GM23338 (cell line): ENCODE measurements at regions not wholly inside any gene's neighbourhood (a gene's known extent, or its start where the extent isn't known, plus 50 kb on each side); places are given as distances from the start of the nearest gene placed in this dataset.

Experiments
- ATAC-seq: fragments of 200-7000 bp; cut with Tn5 transposase; 3 replicates; pipeline ENCODE4 v1.9.1; 2020
- DNase-seq: peaks from one replicate; pipeline ENCODE4 v3.0.0-alpha.2; 2015; ENCODE audit warnings: low spot score
- H2AFZ ChIP-seq: fragments of 200-600 bp; sonication (generic); 2 replicates; pipeline ENCODE4 v1.8.0; 2016; ENCODE audit warnings: antibody characterized with exemption, mild to moderate bottlenecking, moderate library complexity
- H3F3A ChIP-seq: fragments of 200-600 bp; sonication (generic); replicated peaks from 2 replicates; pipeline ENCODE4 v1.8.0; 2017; ENCODE audit warnings: antibody characterized with exemption, mixed run types, low read depth
- H3K27ac ChIP-seq: fragments of 200-600 bp; sonication (generic); 2 replicates; pipeline ENCODE4 v1.6.1; 2016; ENCODE audit warnings: low read depth
- H3K27me3 ChIP-seq: fragments of 200-600 bp; sonication (generic); 2 replicates; pipeline ENCODE4 v1.8.0; 2016; ENCODE audit warnings: mild to moderate bottlenecking, mixed run types, moderate library complexity; ENCODE audit not compliant: insufficient read depth
- H3K36me3 ChIP-seq: fragments of 200-600 bp; sonication (generic); 2 replicates; pipeline ENCODE4 v1.8.0; 2016; ENCODE audit warnings: mild to moderate bottlenecking; ENCODE audit not compliant: insufficient read depth
- H3K4me1 ChIP-seq: fragments of 200-600 bp; sonication (generic); 2 replicates; pipeline ENCODE4 v1.8.0; 2016; ENCODE audit warnings: mild to moderate bottlenecking, moderate library complexity; ENCODE audit not compliant: insufficient read depth
- H3K4me2 ChIP-seq: fragments of 200-600 bp; sonication (generic); 2 replicates; pipeline ENCODE4 v1.7.1; 2017; ENCODE audit warnings: mixed run types
- H3K4me3 ChIP-seq: fragments of 200-600 bp; sonication (generic); 2 replicates; pipeline ENCODE4 v1.6.1; 2016; ENCODE audit warnings: mixed run types
- H3K79me2 ChIP-seq: fragments of 200-600 bp; sonication (generic); replicated peaks from 2 replicates; pipeline ENCODE4 v1.8.0; 2017; ENCODE audit warnings: mild to moderate bottlenecking; ENCODE audit not compliant: insufficient read depth
- H3K9me2 ChIP-seq: fragments of 200-600 bp; sonication (generic); 2 replicates; pipeline ENCODE4 v1.8.0; 2017; ENCODE audit not compliant: insufficient read depth
- H4K20me1 ChIP-seq: fragments of 200-600 bp; sonication (generic); replicated peaks from 2 replicates; pipeline ENCODE4 v1.8.0; 2017; ENCODE audit warnings: mild to moderate bottlenecking; ENCODE audit not compliant: insufficient read depth
- H3K27ac Mint-ChIP-seq: 2 replicates; pipeline ENCODE4 v1.8.0; 2020; ENCODE audit warnings: inconsistent platforms, mild to moderate bottlenecking, moderate library complexity, mixed read lengths
- H3K27me3 Mint-ChIP-seq: 3 replicates; pipeline ENCODE4 v1.8.0; 2022; ENCODE audit warnings: low read depth, mild to moderate bottlenecking, moderate library complexity, mixed read lengths, inconsistent platforms; ENCODE audit not compliant: insufficient read depth, poor library complexity
- H3K36me3 Mint-ChIP-seq: 3 replicates; pipeline ENCODE4 v1.8.0; 2021; ENCODE audit warnings: low read depth, mild to moderate bottlenecking, inconsistent platforms, moderate library complexity, mixed read lengths
- H3K4me1 Mint-ChIP-seq: 3 replicates; pipeline ENCODE4 v1.8.0; 2020; ENCODE audit warnings: mild to moderate bottlenecking, inconsistent platforms, mixed read lengths
- H3K4me3 Mint-ChIP-seq: 3 replicates; pipeline ENCODE4 v1.8.0; 2021; ENCODE audit warnings: moderate library complexity, mild to moderate bottlenecking, inconsistent platforms, mixed read lengths
- H3K9me3 Mint-ChIP-seq: 3 replicates; pipeline ENCODE4 v1.8.0; 2020; ENCODE audit warnings: moderate library complexity, mild to moderate bottlenecking, inconsistent platforms, mixed read lengths
- CREB1 ChIP-seq: fragments of 250-450 bp; sonication (Bioruptor Pico); IDR thresholded peaks from 2 replicates; pipeline ENCODE4 v1.5.0; 2020; ENCODE audit warnings: low read depth, mild to moderate bottlenecking, moderate library complexity
- CTCF ChIP-seq, 2 experiments: fragments of 200-600 bp in 1 of 2; sonication (generic) in 1 of 2; conservative IDR thresholded peaks; 2 replicates each; pipeline versions ENCODE4 v1.5.1 to v1.6.1; 2016 to 2017; ENCODE audit warnings: antibody characterized with exemption in 2 of 2, low read depth in 2 of 2, mild to moderate bottlenecking in 2 of 2, moderate library complexity in 1 of 2
- ETS1 ChIP-seq: IDR thresholded peaks from 2 replicates; pipeline ENCODE4 v1.6.1; 2016; ENCODE audit warnings: antibody characterized with exemption
- EZH2 ChIP-seq: fragments of 200-600 bp; sonication (generic); IDR thresholded peaks from one replicate; pipeline ENCODE4 v1.8.0; 2017; ENCODE audit warnings: antibody characterized with exemption, mild to moderate bottlenecking, low read depth; ENCODE audit not compliant: unreplicated experiment
- EZH2phosphoT487 ChIP-seq: fragments of 200-600 bp; sonication (generic); IDR thresholded peaks from one replicate; pipeline ENCODE4 v1.8.1; 2018; ENCODE audit warnings: antibody characterized with exemption; ENCODE audit not compliant: unreplicated experiment
- JUNB ChIP-seq: IDR thresholded peaks from one replicate; pipeline ENCODE4 v1.6.1; 2016; ENCODE audit warnings: antibody characterized with exemption; ENCODE audit not compliant: unreplicated experiment
- NANOG ChIP-seq: IDR thresholded peaks from 2 replicates; pipeline ENCODE4 v1.6.1; 2016; ENCODE audit warnings: antibody characterized with exemption, borderline replicate concordance
- POLR2AphosphoS5 ChIP-seq: IDR thresholded peaks from 2 replicates; pipeline ENCODE4 v1.6.1; 2016; ENCODE audit warnings: antibody characterized with exemption, low read depth
- STAT1 ChIP-seq: IDR thresholded peaks from one replicate; pipeline ENCODE4 v1.6.1; 2016; ENCODE audit warnings: antibody characterized with exemption; ENCODE audit not compliant: unreplicated experiment
- ZNF114 ChIP-seq: fragments of 250-450 bp; sonication (Bioruptor Pico); IDR thresholded peaks from 2 replicates; pipeline ENCODE4 v1.5.0; 2020; ENCODE audit warnings: mild to moderate bottlenecking, moderate library complexity
- ZNF331 ChIP-seq: fragments of 250-450 bp; sonication (Bioruptor Pico); IDR thresholded peaks from 2 replicates; pipeline ENCODE4 v1.5.0; 2020; ENCODE audit warnings: low read depth, mild to moderate bottlenecking, moderate library complexity
- TF ChIP-seq, protein P1 (sequence below): fragments of 250-450 bp; sonication (Bioruptor Pico); IDR thresholded peaks from 2 replicates; pipeline ENCODE4 v1.5.0; 2020; ENCODE audit warnings: mild to moderate bottlenecking, moderate library complexity
- TF ChIP-seq, protein P2 (sequence below): IDR thresholded peaks from one replicate; pipeline ENCODE4 v1.6.1; 2018; ENCODE audit warnings: antibody characterized with exemption; ENCODE audit not compliant: unreplicated experiment

DNA sequence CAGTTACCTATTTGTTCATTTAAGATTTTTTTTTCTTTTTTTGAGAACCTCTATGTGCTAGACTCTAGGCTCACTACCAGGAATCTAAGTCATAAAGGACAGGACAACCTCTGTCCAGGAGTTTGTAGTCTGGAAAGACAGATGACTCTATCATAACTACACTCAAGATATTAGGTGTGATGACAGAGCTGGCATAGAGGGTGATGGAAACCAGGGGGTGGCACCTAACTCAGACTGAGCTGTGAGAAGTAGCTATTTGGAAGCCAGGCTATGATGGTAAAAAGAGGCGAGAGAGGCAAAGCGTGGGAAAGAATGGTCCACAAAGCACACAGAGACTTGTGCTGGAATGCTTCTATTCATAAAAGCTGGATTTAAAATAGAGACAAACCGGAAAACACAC, 372.3 kb downstream of the SEC14L1 start:
- no peaks in the 10 kb centered on the region for H3K4me1 ChIP-seq
- H3K27ac ChIP-seq = no peak overlapping the region
- peaks cover 10% of the 10 kb centered on the region for H3K9me2 ChIP-seq
- H3K36me3 ChIP-seq = no peaks in the 10 kb centered on the region; the same call in 1 of the 2 replicates
- no peak overlapping the region for H3K4me3 Mint-ChIP-seq
- peaks cover 28% of the 10 kb centered on the region for H3K9me3 Mint-ChIP-seq
- no peak overlapping the region for H3K4me2 ChIP-seq
- no peak overlapping the region for H3K4me3 ChIP-seq
- no peaks in the 10 kb centered on the region for H3K79me2 ChIP-seq
- DNase-seq = no peak
- peaks cover 1% of the 10 kb centered on the region for H3K27me3 Mint-ChIP-seq
- no peaks in the 10 kb centered on the region for H3K4me1 Mint-ChIP-seq
- no peaks in the 10 kb centered on the region for H3K36me3 Mint-ChIP-seq
- H3K27ac Mint-ChIP-seq = no peak overlapping the region
- H2AFZ ChIP-seq = no peak overlapping the region
- H3K27me3 ChIP-seq = no peaks in the 10 kb centered on the region
- TF ChIP-seq JUNB (no peak), CTCF (conservative IDR thresholded peaks at IDR 0.05; ENCODE audit: low read depth in 2 of 2) (no peak), ZNF114 (CRISPR knock-in tag) (no peak), STAT1 (no peak), POLR2AphosphoS5 (no peak), ETS1 (no peak), NANOG (no peak), CREB1 (CRISPR knock-in tag) (no peak), EZH2phosphoT487 (no peak), EZH2 (no peak), ZNF331 (CRISPR knock-in tag) (no peak)
- TF ChIP-seq, protein P1, sequence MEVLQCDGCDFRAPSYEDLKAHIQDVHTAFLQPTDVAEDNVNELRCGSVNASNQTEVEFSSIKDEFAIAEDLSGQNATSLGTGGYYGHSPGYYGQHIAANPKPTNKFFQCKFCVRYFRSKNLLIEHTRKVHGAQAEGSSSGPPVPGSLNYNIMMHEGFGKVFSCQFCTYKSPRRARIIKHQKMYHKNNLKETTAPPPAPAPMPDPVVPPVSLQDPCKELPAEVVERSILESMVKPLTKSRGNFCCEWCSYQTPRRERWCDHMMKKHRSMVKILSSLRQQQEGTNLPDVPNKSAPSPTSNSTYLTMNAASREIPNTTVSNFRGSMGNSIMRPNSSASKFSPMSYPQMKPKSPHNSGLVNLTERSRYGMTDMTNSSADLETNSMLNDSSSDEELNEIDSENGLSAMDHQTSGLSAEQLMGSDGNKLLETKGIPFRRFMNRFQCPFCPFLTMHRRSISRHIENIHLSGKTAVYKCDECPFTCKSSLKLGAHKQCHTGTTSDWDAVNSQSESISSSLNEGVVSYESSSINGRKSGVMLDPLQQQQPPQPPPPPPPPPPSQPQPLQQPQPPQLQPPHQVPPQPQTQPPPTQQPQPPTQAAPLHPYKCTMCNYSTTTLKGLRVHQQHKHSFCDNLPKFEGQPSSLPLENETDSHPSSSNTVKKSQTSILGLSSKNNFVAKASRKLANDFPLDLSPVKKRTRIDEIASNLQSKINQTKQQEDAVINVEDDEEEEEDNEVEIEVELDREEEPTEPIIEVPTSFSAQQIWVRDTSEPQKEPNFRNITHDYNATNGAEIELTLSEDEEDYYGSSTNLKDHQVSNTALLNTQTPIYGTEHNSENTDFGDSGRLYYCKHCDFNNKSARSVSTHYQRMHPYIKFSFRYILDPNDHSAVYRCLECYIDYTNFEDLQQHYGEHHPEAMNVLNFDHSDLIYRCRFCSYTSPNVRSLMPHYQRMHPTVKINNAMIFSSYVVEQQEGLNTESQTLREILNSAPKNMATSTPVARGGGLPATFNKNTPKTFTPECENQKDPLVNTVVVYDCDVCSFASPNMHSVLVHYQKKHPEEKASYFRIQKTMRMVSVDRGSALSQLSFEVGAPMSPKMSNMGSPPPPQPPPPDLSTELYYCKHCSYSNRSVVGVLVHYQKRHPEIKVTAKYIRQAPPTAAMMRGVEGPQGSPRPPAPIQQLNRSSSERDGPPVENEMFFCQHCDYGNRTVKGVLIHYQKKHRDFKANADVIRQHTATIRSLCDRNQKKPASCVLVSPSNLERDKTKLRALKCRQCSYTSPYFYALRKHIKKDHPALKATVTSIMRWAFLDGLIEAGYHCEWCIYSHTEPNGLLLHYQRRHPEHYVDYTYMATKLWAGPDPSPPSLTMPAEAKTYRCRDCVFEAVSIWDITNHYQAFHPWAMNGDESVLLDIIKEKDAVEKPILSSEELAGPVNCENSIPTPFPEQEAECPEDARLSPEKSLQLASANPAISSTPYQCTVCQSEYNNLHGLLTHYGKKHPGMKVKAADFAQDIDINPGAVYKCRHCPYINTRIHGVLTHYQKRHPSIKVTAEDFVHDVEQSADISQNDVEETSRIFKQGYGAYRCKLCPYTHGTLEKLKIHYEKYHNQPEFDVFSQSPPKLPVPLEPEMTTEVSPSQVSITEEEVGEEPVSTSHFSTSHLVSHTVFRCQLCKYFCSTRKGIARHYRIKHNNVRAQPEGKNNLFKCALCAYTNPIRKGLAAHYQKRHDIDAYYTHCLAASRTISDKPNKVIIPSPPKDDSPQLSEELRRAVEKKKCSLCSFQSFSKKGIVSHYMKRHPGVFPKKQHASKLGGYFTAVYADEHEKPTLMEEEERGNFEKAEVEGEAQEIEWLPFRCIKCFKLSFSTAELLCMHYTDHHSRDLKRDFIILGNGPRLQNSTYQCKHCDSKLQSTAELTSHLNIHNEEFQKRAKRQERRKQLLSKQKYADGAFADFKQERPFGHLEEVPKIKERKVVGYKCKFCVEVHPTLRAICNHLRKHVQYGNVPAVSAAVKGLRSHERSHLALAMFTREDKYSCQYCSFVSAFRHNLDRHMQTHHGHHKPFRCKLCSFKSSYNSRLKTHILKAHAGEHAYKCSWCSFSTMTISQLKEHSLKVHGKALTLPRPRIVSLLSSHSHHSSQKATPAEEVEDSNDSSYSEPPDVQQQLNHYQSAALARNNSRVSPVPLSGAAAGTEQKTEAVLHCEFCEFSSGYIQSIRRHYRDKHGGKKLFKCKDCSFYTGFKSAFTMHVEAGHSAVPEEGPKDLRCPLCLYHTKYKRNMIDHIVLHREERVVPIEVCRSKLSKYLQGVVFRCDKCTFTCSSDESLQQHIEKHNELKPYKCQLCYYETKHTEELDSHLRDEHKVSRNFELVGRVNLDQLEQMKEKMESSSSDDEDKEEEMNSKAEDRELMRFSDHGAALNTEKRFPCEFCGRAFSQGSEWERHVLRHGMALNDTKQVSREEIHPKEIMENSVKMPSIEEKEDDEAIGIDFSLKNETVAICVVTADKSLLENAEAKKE (CRISPR knock-in tag) = no peak
- TF ChIP-seq, protein P2, sequence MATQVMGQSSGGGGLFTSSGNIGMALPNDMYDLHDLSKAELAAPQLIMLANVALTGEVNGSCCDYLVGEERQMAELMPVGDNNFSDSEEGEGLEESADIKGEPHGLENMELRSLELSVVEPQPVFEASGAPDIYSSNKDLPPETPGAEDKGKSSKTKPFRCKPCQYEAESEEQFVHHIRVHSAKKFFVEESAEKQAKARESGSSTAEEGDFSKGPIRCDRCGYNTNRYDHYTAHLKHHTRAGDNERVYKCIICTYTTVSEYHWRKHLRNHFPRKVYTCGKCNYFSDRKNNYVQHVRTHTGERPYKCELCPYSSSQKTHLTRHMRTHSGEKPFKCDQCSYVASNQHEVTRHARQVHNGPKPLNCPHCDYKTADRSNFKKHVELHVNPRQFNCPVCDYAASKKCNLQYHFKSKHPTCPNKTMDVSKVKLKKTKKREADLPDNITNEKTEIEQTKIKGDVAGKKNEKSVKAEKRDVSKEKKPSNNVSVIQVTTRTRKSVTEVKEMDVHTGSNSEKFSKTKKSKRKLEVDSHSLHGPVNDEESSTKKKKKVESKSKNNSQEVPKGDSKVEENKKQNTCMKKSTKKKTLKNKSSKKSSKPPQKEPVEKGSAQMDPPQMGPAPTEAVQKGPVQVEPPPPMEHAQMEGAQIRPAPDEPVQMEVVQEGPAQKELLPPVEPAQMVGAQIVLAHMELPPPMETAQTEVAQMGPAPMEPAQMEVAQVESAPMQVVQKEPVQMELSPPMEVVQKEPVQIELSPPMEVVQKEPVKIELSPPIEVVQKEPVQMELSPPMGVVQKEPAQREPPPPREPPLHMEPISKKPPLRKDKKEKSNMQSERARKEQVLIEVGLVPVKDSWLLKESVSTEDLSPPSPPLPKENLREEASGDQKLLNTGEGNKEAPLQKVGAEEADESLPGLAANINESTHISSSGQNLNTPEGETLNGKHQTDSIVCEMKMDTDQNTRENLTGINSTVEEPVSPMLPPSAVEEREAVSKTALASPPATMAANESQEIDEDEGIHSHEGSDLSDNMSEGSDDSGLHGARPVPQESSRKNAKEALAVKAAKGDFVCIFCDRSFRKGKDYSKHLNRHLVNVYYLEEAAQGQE = no peak
- ATAC-seq = no peak
- no peaks in the 10 kb centered on the region for H3F3A ChIP-seq
- no peaks in the 10 kb centered on the region for H4K20me1 ChIP-seq
